ENCODE measurements at regions not wholly inside any gene's neighbourhood (a gene's known extent, or its start where the extent isn't known, plus 50 kb on each side); places are given as distances from the start of the nearest gene placed in this dataset.
"Not testable (repeated sequence)": the region's sequence is repeated elsewhere in the genome, so short reads cannot be mapped to it uniquely, and the experiment has no call there.

DNA sequence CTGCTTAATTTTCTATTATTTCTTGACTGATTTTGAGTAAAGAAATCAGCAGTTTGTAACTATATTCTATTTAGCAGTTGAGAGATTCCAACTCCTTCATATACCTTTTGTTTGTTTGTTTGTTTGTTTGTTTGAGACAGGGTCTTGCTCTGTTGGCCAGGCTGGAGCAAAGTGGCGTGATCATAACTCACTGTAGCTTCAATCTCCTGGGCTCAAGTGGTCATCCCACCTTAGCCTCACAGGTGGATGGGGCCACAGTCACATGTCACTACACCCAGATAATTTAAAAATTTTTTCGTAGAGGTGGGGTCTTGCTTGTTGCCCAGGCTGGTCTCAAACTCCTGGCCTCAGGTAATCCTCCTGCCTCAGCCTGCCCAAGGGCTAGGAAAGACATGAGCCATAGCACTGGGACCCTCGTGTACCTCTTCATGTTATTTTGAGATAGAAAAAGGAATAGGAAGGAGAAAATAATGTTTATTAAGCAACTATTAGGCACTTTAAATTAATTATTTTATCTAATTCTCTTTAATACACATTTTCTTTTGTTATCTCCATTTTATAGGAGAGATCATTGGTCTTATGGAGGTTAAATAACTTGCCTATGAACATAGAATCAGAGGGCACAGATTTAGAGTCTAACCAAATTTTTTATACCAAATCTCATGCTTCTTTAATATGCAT, 133.0 kb downstream of the ZNF608 start:
- DNase-seq: no peak
- Mint-ChIP-seq H3K27me3 (ENCODE audit: low read depth in 3 of 3) (peaks cover 5 to 10% (median 6%) of the 10 kb centered on the region in 3 donors), H3K4me3 (no peak overlapping the region), H3K4me1 (no peaks in the 10 kb centered on the region), H3K36me3 (peaks cover 0 to 2% (median 2%) of the 10 kb centered on the region in 3 donors), H3K9me3 (peaks cover 0 to 5% (median 1%) of the 10 kb centered on the region in 6 donors), H3K27ac (no peak overlapping the region)

DNA sequence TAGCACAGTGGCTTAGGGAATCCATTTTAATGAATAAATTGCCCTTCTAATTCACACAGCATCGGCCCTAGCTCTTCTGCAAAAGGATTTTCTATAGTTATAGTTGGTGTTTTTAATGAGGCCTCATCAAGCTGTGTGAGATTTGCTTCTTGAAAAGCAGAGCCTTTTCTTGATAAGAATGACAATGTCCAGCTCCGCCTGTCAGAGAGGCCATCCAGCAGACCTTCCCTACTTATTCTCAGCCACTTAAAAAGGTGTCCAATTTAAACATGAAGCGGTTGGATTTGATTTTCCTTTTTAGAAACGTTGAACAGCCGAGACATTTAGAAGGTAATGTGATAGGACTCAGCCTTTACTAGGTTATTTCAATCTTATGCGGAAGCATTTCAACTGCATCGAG, 134.4 kb downstream of the ZNF608 start:
- H3K9me3 Mint-ChIP-seq: peaks cover 0 to 7% (median 3%) of the 10 kb centered on the region in 6 donors
- H3K4me3 Mint-ChIP-seq: no peak overlapping the region
- H3K36me3 Mint-ChIP-seq: peaks cover 0 to 4% (median 4%) of the 10 kb centered on the region in 3 donors
- peaks cover 4 to 10% (median 6%) of the 10 kb centered on the region in 3 donors for H3K27me3 Mint-ChIP-seq (ENCODE audit: low read depth in 3 of 3)
- no peaks in the 10 kb centered on the region for H3K4me1 Mint-ChIP-seq
- no peak overlapping the region for H3K27ac Mint-ChIP-seq
- DNase-seq: no peak

DNA sequence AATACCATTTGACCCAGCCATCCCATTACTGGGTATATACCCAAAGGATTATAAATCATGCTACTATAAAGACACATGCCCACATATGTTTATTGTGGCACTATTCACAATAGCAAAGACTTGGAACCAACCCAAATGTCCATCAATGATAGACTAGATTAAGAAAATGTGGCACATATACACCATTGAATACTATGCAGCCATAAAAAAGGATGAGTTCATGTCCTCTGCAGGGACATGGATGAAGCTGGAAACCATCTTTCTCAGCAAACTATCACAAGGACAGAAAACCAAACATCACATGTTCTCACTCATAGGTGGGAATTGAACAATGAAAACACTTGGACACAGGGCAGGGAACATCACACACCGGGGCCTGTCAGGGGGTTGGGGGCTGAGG, 135.2 kb downstream of the ZNF608 start:
- H3K36me3 Mint-ChIP-seq, H3K4me3 Mint-ChIP-seq, DNase-seq, H3K27ac Mint-ChIP-seq, H3K9me3 Mint-ChIP-seq, H3K4me1 Mint-ChIP-seq: not testable (repeated sequence)
- peaks cover 3 to 10% (median 6%) of the 10 kb centered on the region in 3 donors for H3K27me3 Mint-ChIP-seq (ENCODE audit: low read depth in 3 of 3)

- H3K9me3 Mint-ChIP-seq; H3K4me3 Mint-ChIP-seq; H3K27ac Mint-ChIP-seq; DNase-seq; H3K36me3 Mint-ChIP-seq; H3K4me1 Mint-ChIP-seq; H3K27me3 Mint-ChIP-seq (ENCODE audit: low read depth in 3 of 3): not testable (repeated sequence)
Observed at GRCh38 chr5:124609685-124610084, 136.8 kb downstream of the ZNF608 start.

DNA sequence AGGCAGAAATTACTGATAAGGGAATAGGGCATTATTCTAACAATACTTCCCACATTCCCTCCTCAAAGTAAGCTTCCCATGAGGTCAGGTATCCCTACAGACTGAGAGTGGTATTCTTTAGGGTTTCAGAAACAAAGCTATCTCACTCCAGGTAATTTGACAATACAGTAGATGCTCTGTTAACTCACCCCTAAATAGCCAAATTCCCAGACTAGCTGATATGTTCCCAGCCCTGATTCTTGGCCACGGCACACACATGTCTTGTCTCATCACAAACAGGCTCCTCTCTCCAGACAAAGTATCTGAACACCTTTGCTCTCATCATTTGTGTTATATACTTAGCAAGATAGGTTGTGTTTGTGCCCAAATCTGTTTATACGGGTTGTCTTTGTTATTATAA, 139.9 kb downstream of the ZNF608 start:
- H3K9me3 Mint-ChIP-seq: peaks cover 0 to 7% (median 3%) of the 10 kb centered on the region in 6 donors
- peaks cover 2 to 6% (median 5%) of the 10 kb centered on the region in 3 donors for H3K27me3 Mint-ChIP-seq (ENCODE audit: low read depth in 3 of 3)
- H3K4me3 Mint-ChIP-seq: no peak overlapping the region
- H3K36me3 Mint-ChIP-seq: peaks cover 3 to 4% (median 4%) of the 10 kb centered on the region in 3 donors
- H3K27ac Mint-ChIP-seq: no peak overlapping the region
- H3K4me1 Mint-ChIP-seq: no peaks in the 10 kb centered on the region
- DNase-seq: no peak

DNA sequence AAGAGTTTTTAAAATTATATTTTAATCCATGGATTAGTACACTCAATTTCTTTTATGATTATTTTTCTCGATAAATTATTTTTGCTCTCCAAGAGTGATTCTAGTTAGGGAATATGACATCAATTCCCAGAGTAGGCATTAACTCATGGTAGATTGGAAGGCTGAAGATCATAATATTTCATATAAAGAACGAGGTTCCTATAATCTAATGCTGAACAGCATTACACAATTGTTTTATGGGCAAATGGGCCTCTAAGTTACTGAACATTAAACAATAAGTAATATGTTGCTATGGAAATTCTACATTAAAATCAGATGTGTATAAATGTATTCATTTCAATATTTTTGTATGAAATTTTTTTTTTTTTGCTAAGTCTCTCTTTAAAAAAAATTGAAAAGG, 140.3 kb downstream of the ZNF608 start:
- no peak overlapping the region for H3K27ac Mint-ChIP-seq
- H3K4me1 Mint-ChIP-seq: no peaks in the 10 kb centered on the region

DNA sequence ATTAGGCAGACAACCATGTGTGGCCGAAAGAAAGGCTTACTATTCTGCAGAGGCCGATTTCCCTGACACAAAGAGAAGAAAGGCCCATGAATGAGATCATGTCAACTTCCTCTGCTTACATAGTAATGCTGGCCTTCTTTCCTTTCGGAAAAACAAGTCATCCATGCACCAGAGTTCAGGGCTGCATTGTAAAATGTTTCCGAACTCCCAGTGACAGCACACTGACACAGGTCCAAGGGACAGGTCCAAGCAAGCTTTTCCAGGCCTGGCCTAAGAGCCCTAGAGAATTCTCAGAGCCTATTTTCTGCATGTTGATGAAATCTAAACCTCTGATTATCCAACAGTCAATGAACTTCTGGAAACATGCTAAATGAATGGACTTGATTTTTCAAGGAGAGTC, 140.9 kb downstream of the ZNF608 start:
- Mint-ChIP-seq H3K27me3 (ENCODE audit: low read depth in 3 of 3) (peaks cover 0 to 4% (median 3%) of the 10 kb centered on the region in 3 donors), H3K4me3 (no peak overlapping the region), H3K4me1 (no peaks in the 10 kb centered on the region), H3K36me3 (peaks cover 3 to 4% (median 4%) of the 10 kb centered on the region in 3 donors), H3K9me3 (peaks cover 0 to 7% (median 3%) of the 10 kb centered on the region in 6 donors), H3K27ac (no peak overlapping the region)
- DNase-seq: no peak

More for the DNA sequence above, 140.3 kb downstream of the ZNF608 start:
- no peak for DNase-seq
- no peak overlapping the region for H3K4me3 Mint-ChIP-seq
- peaks cover 0 to 7% (median 3%) of the 10 kb centered on the region in 6 donors for H3K9me3 Mint-ChIP-seq
- peaks cover 0 to 5% (median 4%) of the 10 kb centered on the region in 3 donors for H3K27me3 Mint-ChIP-seq (ENCODE audit: low read depth in 3 of 3)
- peaks cover 3 to 4% (median 4%) of the 10 kb centered on the region in 3 donors for H3K36me3 Mint-ChIP-seq

DNA sequence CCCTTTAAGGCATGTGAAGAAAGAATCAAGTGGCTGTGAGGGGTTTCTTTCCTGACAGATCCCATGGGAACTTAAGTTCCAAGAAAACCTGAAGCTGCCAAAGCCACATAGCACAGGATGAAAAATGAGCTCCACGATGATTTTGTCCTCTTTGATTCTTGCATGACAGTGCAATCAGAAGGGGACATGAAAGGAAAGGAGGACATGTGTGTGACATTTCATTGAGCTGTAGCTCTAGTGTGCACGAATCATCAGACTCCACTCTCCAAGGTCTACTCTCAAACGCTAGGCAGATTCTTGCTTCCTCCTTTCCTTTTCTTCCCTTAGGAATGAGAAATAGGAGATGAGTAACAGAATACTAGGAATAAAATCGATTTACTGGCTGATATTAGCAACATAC, 142.0 kb downstream of the ZNF608 start:
- Mint-ChIP-seq H3K4me1 (no peaks in the 10 kb centered on the region), H3K4me3 (no peak overlapping the region), H3K27me3 (ENCODE audit: low read depth in 3 of 3) (peaks cover 0 to 3% (median 0%) of the 10 kb centered on the region in 3 donors), H3K9me3 (peaks cover 0 to 7% (median 0%) of the 10 kb centered on the region in 6 donors), H3K27ac (no peak overlapping the region), H3K36me3 (peaks cover 3 to 4% (median 4%) of the 10 kb centered on the region in 3 donors)
- DNase-seq: no peak

- no peak overlapping the region for H3K27ac Mint-ChIP-seq
- peaks cover 0 to 3% (median 0%) of the 10 kb centered on the region in 3 donors for H3K36me3 Mint-ChIP-seq
- no peaks in the 10 kb centered on the region for H3K4me1 Mint-ChIP-seq
- DNase-seq: no peak
- H3K4me3 Mint-ChIP-seq: no peak overlapping the region
- peaks cover 0 to 2% (median 0%) of the 10 kb centered on the region in 6 donors for H3K9me3 Mint-ChIP-seq
- H3K27me3 Mint-ChIP-seq (ENCODE audit: low read depth in 3 of 3): no peaks in the 10 kb centered on the region
Observed at GRCh38 chr5:124602925-124603650, 143.4 kb downstream of the ZNF608 start.

DNA sequence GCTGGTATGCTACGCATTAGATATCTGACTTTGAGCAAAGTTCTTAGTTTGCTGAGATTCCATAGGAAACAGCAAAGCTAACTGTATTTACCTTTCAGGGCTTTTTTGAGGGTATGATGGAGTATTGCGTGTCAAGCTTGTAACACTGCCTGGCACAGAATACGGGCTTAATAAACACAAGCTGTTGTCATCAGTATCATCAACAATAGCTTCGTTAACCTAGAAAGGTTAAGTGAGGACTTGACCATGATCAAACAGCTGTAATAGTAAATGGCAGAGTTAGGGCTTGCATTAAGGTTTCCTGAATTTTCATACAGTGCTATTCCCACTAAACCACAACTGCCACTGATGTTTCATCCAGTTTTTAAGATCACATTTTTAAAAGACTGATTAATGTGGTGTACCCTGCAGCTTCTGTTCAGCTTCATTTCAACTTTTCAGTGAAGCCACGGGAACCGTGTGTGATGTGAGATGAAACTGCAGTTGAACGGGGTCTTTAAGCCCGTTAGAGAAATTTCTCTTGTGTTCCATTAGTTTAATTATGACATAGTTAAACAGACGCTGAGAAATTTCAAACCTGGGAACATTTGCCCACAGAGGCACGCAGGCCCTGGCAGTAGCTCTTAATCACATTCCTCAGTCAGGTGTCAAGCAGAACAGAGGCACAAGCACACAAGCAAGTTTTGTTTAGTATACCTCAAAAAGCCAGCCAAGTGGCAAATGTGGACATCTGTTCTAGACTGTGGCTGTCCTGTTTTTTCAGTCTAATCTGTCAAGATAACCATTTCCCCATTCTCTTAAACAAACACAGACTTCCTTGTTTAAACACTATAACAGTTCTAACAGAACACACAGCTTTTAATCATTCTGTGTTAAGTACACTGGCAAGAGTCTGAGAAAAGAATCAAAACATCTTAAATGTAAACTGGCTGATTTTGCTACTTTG, 147.1 kb downstream of the ZNF608 start:
- Mint-ChIP-seq H3K4me3 (no peak overlapping the region), H3K27ac (no peak overlapping the region), H3K9me3 (peaks cover 0 to 2% (median 0%) of the 10 kb centered on the region in 6 donors), H3K27me3 (ENCODE audit: low read depth in 3 of 3) (peaks cover 1 to 2% (median 2%) of the 10 kb centered on the region in 3 donors), H3K36me3 (peaks cover 0 to 3% (median 0%) of the 10 kb centered on the region in 3 donors), H3K4me1 (no peaks in the 10 kb centered on the region)
- no peak for DNase-seq

DNA sequence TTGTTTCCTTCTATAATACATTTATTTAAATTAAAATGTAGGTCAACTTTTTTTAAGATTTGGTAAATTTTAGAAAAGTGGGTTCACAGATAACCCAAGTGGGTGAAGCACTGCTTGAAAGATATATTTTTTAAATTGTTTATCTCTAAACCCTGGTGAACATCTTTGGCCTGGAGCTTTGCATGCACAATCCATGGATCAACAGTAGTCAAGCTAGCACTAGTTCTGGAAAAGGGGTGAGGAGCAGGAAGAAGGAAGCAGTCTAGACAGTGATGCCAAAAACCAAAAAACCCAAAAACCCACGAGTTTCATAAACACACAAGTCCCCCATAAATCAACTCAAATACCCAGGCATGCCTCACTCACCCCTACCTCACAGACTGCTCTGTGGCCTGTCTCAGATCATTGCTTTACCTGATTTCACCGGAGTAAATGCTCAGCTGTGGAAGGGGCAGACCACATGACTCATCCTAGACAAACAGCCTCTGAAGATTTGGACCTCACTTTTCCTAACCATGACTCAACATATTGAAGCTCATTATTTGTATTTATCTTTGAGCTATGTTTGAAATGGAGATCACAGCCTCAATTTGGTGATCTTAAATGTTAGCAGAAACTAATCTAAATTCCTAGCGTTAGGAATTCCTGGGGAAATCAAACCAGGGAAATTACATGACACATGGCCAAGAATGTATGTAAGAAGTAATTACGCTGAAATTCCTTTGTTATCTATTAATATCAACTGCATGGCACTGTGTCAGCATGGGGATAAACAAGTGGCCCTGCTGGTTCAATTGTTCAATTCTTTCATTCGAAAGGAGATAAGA, 149.6 kb downstream of the ZNF608 start:
- Mint-ChIP-seq H3K36me3 (no peaks in the 10 kb centered on the region), H3K4me1 (no peaks in the 10 kb centered on the region), H3K9me3 (peaks cover 0 to 2% (median 0%) of the 10 kb centered on the region in 6 donors), H3K27ac (no peak overlapping the region), H3K27me3 (ENCODE audit: low read depth in 3 of 3) (peaks cover 2% of the 10 kb centered on the region in 3 donors), H3K4me3 (no peak overlapping the region)
- DNase-seq: no peak

- no peak for DNase-seq
- Mint-ChIP-seq H3K9me3 (peaks cover 0 to 2% (median 0%) of the 10 kb centered on the region in 6 donors), H3K27me3 (ENCODE audit: low read depth in 3 of 3) (peaks cover 3 to 7% (median 5%) of the 10 kb centered on the region in 3 donors), H3K36me3 (no peaks in the 10 kb centered on the region), H3K27ac (no peak overlapping the region), H3K4me3 (no peak overlapping the region), H3K4me1 (no peaks in the 10 kb centered on the region)
Observed at GRCh38 chr5:124593952-124594351, 152.5 kb downstream of the ZNF608 start.

- DNase-seq: no peak
- H3K4me3 Mint-ChIP-seq: no peak overlapping the region
- H3K9me3 Mint-ChIP-seq: peaks cover 0 to 2% (median 0%) of the 10 kb centered on the region in 6 donors
- H3K27ac Mint-ChIP-seq: no peak overlapping the region
- no peaks in the 10 kb centered on the region for H3K36me3 Mint-ChIP-seq
- no peaks in the 10 kb centered on the region for H3K4me1 Mint-ChIP-seq
- peaks cover 3 to 7% (median 5%) of the 10 kb centered on the region in 3 donors for H3K27me3 Mint-ChIP-seq (ENCODE audit: low read depth in 3 of 3)
Observed at GRCh38 chr5:124592891-124593290, 153.5 kb downstream of the ZNF608 start.

Measured in immature natural killer cell (primary cell).